ENCODE measurements at regions not wholly inside any gene's neighbourhood (a gene's known extent, or its start where the extent isn't known, plus 50 kb on each side); places are given as distances from the start of the nearest gene placed in this dataset.

DNA sequence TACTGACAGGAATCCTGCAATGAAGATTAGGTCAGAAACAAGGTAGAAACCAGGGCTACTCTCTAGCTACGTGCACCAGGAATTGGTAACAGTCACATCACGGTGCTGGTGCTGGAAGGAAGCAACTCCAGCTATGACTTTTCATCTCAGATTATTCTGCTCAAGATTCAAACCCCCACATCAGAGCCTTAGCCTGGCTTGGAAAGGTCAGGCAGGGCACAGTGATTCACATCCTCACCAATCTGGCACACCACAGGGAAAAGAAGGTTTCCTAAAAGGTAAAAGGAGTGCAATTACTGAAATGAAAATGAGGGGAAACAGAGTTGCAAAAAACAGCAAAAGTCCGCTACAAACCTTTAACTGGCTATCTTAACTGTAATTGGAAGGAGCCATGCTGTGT lies 240.2 kb upstream of the NPSR1 start:
- BruUV-seq (replicated peaks): no TSS peak
- Histone ChIP-seq H2AK9ac (replicated peaks; ENCODE audit: low read depth, low read length, poor library complexity) (no peak overlapping the region), H3K4me1 (ENCODE audit: control insufficient read depth, insufficient read depth, low read length) (no peaks in the 10 kb centered on the region), H3K4me2 (ENCODE audit: low read depth, low read length) (no peak overlapping the region), H3K23ac (ENCODE audit: low read depth, low read length) (no peak overlapping the region), H2AFZ (replicated peaks; ENCODE audit: low read length, poor library complexity) (no peak overlapping the region), H2BK120ac (ENCODE audit: low read depth, low read length) (no peak overlapping the region), H3K9me3 (ENCODE audit: control insufficient read depth, insufficient read depth, low read length) (no peaks in the 10 kb centered on the region), H3K14ac (replicated peaks; ENCODE audit: low read depth, low read length) (no peak overlapping the region), H2AK5ac (ENCODE audit: low read depth, low read length) (no peak overlapping the region), H3K27me3 (ENCODE audit: control insufficient read depth, insufficient read depth, low read length) (no peaks in the 10 kb centered on the region), H4K5ac (ENCODE audit: low read depth, low read length) (no peak overlapping the region), H3K79me1 (ENCODE audit: low read depth in 1 of 2, low read length in 2 of 2) (no peaks in the 10 kb centered on the region), H4K20me1 (ENCODE audit: insufficient read depth, low read length) (no peaks in the 10 kb centered on the region), H4K91ac (ENCODE audit: insufficient read depth, low read depth, low read length) (no peak overlapping the region), H4K8ac (ENCODE audit: low read depth in 2 of 2, low read length in 2 of 2) (no peak overlapping the region), H2BK20ac (ENCODE audit: low read depth, low read length) (no peak overlapping the region), H3K4ac (ENCODE audit: low read depth, low read length) (no peak overlapping the region), H3K36me3 (ENCODE audit: control insufficient read depth, insufficient read depth, low read length) (no peaks in the 10 kb centered on the region), H3K18ac (ENCODE audit: low read depth, low read length) (no peak overlapping the region), H3K9me1 (ENCODE audit: insufficient read depth, low read length) (no peaks in the 10 kb centered on the region), H3K9ac (ENCODE audit: low read depth, low read length) (no peak overlapping the region), H3K4me3 (ENCODE audit: insufficient read depth, low read depth, low read length) (no peak overlapping the region), H2BK15ac (ENCODE audit: low read depth, low read length) (no peak overlapping the region), H2BK5ac (ENCODE audit: low read depth, low read length, poor library complexity, severe bottlenecking) (no peak overlapping the region), H3K56ac (ENCODE audit: extremely low read depth, insufficient read depth, low read length) (no peak overlapping the region), H3K27ac (ENCODE audit: insufficient read depth, low read length) (no peak overlapping the region)
- POLR2A ChIA-PET (ENCODE audit: unreplicated experiment): no interaction called here
- dilution Hi-C loops (cut with HindIII; ENCODE audit: low sequenced_read_pairs, unreplicated experiment): no loop called here
- WGBS, 2 experiments (ENCODE audit: extremely low coverage in 2 of 2, insufficient read length in 1 of 2): no CpG with 5 or more reads among the region's 3 CpGs
- in situ Hi-C loops (cut with MboI; ENCODE audit: low sequenced_read_pairs): no loop called here
- DNase-seq (no peak), ATAC-seq (ENCODE audit: low read depth) (no peak)
- no peak for TF ChIP-seq BHLHE40 (IDR thresholded peaks at IDR 0.05; ENCODE audit: low read depth, low read length)
- TF ChIP-seq NFE2L2 (IDR thresholded peaks at IDR 0.05; ENCODE audit: low read depth, low read length): no peak
- no peak for TF ChIP-seq RAD21 (IDR thresholded peaks at IDR 0.05; ENCODE audit: low read length)
- TF ChIP-seq, protein P1, sequence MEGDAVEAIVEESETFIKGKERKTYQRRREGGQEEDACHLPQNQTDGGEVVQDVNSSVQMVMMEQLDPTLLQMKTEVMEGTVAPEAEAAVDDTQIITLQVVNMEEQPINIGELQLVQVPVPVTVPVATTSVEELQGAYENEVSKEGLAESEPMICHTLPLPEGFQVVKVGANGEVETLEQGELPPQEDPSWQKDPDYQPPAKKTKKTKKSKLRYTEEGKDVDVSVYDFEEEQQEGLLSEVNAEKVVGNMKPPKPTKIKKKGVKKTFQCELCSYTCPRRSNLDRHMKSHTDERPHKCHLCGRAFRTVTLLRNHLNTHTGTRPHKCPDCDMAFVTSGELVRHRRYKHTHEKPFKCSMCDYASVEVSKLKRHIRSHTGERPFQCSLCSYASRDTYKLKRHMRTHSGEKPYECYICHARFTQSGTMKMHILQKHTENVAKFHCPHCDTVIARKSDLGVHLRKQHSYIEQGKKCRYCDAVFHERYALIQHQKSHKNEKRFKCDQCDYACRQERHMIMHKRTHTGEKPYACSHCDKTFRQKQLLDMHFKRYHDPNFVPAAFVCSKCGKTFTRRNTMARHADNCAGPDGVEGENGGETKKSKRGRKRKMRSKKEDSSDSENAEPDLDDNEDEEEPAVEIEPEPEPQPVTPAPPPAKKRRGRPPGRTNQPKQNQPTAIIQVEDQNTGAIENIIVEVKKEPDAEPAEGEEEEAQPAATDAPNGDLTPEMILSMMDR (conservative IDR thresholded peaks at IDR 0.05; ENCODE audit: low read depth, low read length): no peak
- CTCF ChIA-PET: no interaction called here
- intact Hi-C loops (cut with micrococcal nuclease): no loop called here

Data from IMR-90 (cell line).